Adrenal gland (tissue), 5 donors: ENCODE measurements at regions not wholly inside any gene's neighbourhood (a gene's known extent, or its start where the extent isn't known, plus 50 kb on each side); places are given as distances from the start of the nearest gene placed in this dataset.

ENCODE experiments used
- POLR2A ChIP-seq, 2 donors: fragments of 450-650 bp; IDR thresholded peaks; one replicate each; pipeline ENCODE4 v1.6.1; 2017; ENCODE audit warnings: antibody characterized with exemption in 2 of 2, mild to moderate bottlenecking in 2 of 2, moderate library complexity in 1 of 2
- TF ChIP-seq, protein P1 (sequence below), 6 experiments: fragments of 450-650 bp in 4 of 6; fragments of 200-600 bp in 2 of 6; sonication (generic) in 1 of 6; IDR thresholded peaks; 1 replicate in 5 of 6; 2 replicates in 1 of 6; pipeline versions ENCODE4 v1.5.1 to v1.8.0; 2016 to 2021; ENCODE audit warnings: antibody characterized with exemption in 6 of 6, mild to moderate bottlenecking in 2 of 6, moderate library complexity in 1 of 6
- donor health status: DM: no; HTN: no; CAD: no.

DNA sequence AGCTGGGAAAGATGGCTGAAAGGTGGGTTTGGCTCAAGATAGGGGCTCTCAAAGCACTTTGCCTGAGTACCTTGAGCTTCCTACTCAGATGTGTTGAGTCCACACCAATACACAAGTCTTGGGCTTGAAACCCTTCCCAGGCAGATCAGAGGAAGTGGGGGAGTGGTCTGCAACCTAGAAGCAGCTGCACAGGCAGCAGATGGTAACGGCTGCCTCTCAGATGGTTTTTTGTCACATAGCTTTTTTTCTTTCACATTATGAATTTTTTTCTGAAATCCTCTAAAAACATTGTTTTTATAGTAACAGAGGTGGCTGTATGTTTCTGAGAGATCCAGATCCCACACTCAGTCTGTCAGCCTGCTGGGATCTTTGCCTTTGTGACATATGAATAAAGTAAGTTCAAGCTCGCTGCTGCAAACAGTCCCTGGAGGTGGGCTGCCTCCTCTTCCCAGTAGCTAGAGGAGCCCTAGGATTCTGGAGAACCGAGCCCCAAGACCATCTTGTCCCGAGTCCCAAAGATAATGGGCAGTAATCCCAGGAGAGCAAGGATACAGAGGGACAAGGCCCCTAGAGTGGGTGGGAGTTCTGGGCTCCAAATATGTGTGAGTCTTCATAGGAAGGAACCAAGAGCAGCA is 97.1 kb upstream of the TOP1 start:
- TF ChIP-seq, protein P1, sequence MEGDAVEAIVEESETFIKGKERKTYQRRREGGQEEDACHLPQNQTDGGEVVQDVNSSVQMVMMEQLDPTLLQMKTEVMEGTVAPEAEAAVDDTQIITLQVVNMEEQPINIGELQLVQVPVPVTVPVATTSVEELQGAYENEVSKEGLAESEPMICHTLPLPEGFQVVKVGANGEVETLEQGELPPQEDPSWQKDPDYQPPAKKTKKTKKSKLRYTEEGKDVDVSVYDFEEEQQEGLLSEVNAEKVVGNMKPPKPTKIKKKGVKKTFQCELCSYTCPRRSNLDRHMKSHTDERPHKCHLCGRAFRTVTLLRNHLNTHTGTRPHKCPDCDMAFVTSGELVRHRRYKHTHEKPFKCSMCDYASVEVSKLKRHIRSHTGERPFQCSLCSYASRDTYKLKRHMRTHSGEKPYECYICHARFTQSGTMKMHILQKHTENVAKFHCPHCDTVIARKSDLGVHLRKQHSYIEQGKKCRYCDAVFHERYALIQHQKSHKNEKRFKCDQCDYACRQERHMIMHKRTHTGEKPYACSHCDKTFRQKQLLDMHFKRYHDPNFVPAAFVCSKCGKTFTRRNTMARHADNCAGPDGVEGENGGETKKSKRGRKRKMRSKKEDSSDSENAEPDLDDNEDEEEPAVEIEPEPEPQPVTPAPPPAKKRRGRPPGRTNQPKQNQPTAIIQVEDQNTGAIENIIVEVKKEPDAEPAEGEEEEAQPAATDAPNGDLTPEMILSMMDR (IDR thresholded peaks at IDR 0.05) = no peak
- no peak for TF ChIP-seq POLR2A (IDR thresholded peaks at IDR 0.05)
